ENCODE measurements at regions not wholly inside any gene's neighbourhood (a gene's known extent, or its start where the extent isn't known, plus 50 kb on each side); places are given as distances from the start of the nearest gene placed in this dataset.

DNA sequence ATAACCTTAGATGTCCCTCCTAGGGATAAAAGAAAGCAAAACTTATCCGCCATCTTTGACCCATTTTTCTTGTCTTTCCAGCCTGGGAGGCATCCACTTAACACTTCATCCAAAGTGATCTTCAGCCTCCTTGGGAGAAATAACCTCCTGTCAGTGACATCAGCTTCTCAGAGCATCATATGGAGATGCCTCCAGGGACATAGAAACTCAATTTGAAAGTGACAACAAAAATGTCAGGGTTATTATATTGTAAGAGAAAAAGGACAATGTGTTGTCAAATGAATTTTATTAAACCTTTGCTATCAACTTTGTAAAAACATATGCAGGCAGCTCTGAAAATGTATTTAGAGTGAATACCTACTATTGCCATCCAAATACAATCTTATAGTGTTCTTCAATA lies 371.2 kb upstream of the ADARB2 start:
- TF ChIP-seq, protein P1, sequence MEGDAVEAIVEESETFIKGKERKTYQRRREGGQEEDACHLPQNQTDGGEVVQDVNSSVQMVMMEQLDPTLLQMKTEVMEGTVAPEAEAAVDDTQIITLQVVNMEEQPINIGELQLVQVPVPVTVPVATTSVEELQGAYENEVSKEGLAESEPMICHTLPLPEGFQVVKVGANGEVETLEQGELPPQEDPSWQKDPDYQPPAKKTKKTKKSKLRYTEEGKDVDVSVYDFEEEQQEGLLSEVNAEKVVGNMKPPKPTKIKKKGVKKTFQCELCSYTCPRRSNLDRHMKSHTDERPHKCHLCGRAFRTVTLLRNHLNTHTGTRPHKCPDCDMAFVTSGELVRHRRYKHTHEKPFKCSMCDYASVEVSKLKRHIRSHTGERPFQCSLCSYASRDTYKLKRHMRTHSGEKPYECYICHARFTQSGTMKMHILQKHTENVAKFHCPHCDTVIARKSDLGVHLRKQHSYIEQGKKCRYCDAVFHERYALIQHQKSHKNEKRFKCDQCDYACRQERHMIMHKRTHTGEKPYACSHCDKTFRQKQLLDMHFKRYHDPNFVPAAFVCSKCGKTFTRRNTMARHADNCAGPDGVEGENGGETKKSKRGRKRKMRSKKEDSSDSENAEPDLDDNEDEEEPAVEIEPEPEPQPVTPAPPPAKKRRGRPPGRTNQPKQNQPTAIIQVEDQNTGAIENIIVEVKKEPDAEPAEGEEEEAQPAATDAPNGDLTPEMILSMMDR (IDR thresholded peaks at IDR 0.05 in 8 of 11, conservative IDR thresholded peaks at IDR 0.05 in 3 of 11) = no peak
- no peak for TF ChIP-seq POLR2AphosphoS5 (IDR thresholded peaks at IDR 0.05)
- TF ChIP-seq POLR2A (IDR thresholded peaks at IDR 0.05) = no peak

Data from spleen (tissue), 7 donors.